Activated B cell treated with CpG ODN at 0.5 μM for 24 hours (primary cell): ENCODE measurements at regions not wholly inside any gene's neighbourhood (a gene's known extent, or its start where the extent isn't known, plus 50 kb on each side); places are given as distances from the start of the nearest gene placed in this dataset.

Experiments used
- ATAC-seq: fragments of 200-7000 bp; cut with Tn5 transposase; one replicate; pipeline ENCODE4 v1.10.0; 2021; ENCODE audit warnings: low read depth, mild to moderate bottlenecking, moderate library complexity
- CTCF ChIA-PET: fragments of 350-600 bp; sonication (Branson Sonifier 250); formaldehyde crosslinking; loops from one replicate; lab custom pipeline; 2021; ENCODE audit warnings: antibody characterized with exemption; lab: Charles Lee
- POLR2A ChIA-PET: fragments of 350-600 bp; sonication (Branson Sonifier 250); formaldehyde crosslinking; loops from one replicate; lab custom pipeline; 2021; ENCODE audit warnings: antibody characterized with exemption; lab: Charles Lee
- DNase-seq: peaks from one replicate; pipeline ENCODE4 v3.0.0; 2022
- H3K27ac Mint-ChIP-seq: one replicate; pipeline ENCODE4 v1.8.0; 2020; ENCODE audit warnings: mixed read lengths
- H3K27me3 Mint-ChIP-seq: one replicate; pipeline ENCODE4 v1.8.0; 2021; ENCODE audit warnings: mixed read lengths
- H3K36me3 Mint-ChIP-seq: one replicate; pipeline ENCODE4 v1.8.0; 2021; ENCODE audit warnings: low read depth, mixed read lengths
- H3K4me1 Mint-ChIP-seq: one replicate; pipeline ENCODE4 v1.8.0; 2021; ENCODE audit warnings: mixed read lengths
- H3K4me3 Mint-ChIP-seq: one replicate; pipeline ENCODE4 v1.8.0; 2020; ENCODE audit warnings: mild to moderate bottlenecking, mixed read lengths
- H3K9me3 Mint-ChIP-seq: one replicate; pipeline ENCODE4 v1.8.0; 2020; ENCODE audit warnings: mixed read lengths
- intact Hi-C: fragments of 100-400 bp; cut with micrococcal nuclease; formaldehyde crosslinking; loops from one replicate; pipeline ENCODE4 v1.15.1; 2024
- TF ChIP-seq, protein P1 (sequence below): fragments of 200-600 bp; IDR thresholded peaks from one replicate; pipeline ENCODE4 v1.8.0; 2022; ENCODE audit warnings: antibody characterized with exemption, mild to moderate bottlenecking

DNA sequence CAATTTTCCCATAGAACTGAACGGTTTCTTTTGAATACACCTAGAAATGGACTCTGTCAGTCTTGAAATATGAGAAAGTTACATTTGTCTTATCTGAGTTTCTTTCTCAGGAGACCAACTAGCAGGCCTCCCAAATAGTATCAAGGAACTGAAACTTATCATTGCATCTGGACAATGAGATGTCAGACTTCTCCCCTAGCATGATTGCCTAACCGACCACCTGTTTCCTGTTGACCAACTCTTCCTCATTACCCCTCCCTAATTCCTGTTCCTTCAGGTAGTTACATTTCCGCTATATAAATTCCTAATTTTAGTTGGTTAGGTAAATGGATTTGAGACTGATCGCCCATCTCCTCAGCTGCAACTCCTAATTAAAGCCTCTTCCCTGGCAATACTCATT is 1587.3 kb downstream of the NCAM2 start:
- DNase-seq (no peak), ATAC-seq (no peak)
- no peak overlapping the region for H3K27ac Mint-ChIP-seq
- ChIA-PET CTCF (no interaction called here), POLR2A (no interaction called here)
- TF ChIP-seq, protein P1, sequence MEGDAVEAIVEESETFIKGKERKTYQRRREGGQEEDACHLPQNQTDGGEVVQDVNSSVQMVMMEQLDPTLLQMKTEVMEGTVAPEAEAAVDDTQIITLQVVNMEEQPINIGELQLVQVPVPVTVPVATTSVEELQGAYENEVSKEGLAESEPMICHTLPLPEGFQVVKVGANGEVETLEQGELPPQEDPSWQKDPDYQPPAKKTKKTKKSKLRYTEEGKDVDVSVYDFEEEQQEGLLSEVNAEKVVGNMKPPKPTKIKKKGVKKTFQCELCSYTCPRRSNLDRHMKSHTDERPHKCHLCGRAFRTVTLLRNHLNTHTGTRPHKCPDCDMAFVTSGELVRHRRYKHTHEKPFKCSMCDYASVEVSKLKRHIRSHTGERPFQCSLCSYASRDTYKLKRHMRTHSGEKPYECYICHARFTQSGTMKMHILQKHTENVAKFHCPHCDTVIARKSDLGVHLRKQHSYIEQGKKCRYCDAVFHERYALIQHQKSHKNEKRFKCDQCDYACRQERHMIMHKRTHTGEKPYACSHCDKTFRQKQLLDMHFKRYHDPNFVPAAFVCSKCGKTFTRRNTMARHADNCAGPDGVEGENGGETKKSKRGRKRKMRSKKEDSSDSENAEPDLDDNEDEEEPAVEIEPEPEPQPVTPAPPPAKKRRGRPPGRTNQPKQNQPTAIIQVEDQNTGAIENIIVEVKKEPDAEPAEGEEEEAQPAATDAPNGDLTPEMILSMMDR: no peak
- intact Hi-C loops: no loop called here
- no peaks in the 10 kb centered on the region for H3K27me3 Mint-ChIP-seq
- H3K9me3 Mint-ChIP-seq: peaks cover 4% of the 10 kb centered on the region
- peaks cover 4% of the 10 kb centered on the region for H3K4me1 Mint-ChIP-seq
- H3K4me3 Mint-ChIP-seq: no peak overlapping the region
- no peaks in the 10 kb centered on the region for H3K36me3 Mint-ChIP-seq

DNA sequence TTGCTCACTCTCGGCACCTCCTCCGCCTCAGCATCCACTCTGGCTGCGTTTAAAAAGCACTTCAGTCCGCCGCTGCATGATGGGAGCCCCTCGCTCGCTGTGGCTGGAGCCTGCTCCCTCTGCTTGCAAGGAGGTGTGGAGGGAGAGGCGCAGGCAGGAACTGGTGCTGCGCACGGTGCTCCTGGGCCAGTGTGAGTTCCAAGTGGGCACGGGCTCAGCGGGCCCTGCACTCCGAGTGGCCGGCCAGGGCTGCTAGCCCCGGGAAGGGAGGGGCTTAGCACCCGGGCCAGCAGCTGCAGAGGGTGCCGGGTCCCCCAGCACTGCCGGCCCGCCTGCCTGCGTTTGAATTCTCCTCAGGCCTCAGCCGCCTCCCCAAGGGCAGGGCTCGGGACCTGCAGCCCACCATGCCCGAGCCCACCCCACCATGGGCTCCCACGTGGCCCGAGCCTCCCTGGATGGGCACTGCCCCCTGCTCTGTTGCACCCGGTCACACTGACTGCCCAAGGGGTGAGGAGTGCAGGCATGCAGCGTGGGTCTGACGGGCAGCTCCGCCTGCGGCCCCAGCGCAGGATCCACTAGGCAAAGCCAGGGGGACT is 1599.5 kb downstream of the NCAM2 start:
- POLR2A ChIA-PET: no interaction called here
- Mint-ChIP-seq H3K27me3 (no peaks in the 10 kb centered on the region), H3K4me1 (no peaks in the 10 kb centered on the region), H3K36me3 (no peaks in the 10 kb centered on the region), H3K4me3 (no peak overlapping the region), H3K9me3 (peaks cover 16% of the 10 kb centered on the region), H3K27ac (no peak overlapping the region)
- intact Hi-C loops: no loop called here
- TF ChIP-seq, protein P1: no peak
- no peak for ATAC-seq
- DNase-seq: no peak
- CTCF ChIA-PET: no interaction called here

DNA sequence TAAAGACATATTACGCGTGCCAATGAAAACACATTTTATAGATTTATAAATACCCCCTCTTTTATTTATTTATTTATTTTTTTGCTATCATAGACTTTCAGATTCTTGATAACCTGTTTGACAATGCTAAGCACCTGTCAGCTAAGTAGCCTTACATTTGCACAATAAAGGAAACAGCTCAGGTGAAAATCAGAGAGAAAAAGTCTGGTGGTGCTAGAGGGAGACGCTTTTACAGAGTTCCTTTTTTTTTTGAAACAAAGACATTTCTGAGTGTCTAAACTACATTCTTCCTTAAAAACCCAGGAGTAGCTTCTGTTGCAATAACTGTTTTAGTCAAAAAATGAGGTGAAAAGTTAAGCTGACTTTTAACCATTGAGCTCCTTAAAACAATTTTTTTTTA is 1611.6 kb downstream of the NCAM2 start:
- ATAC-seq (no peak), DNase-seq (no peak)
- H3K27me3 Mint-ChIP-seq: no peaks in the 10 kb centered on the region
- H3K27ac Mint-ChIP-seq: no peak overlapping the region
- ChIA-PET POLR2A (interaction anchor here (0.6 kb wide), 1 partner anchor 477 kb away, joined by 4 read pairs; no protein-coding TSS in a partner anchor), CTCF (no interaction called here)
- intact Hi-C loops: no loop called here
- H3K9me3 Mint-ChIP-seq: peaks cover 3% of the 10 kb centered on the region
- no peaks in the 10 kb centered on the region for H3K4me1 Mint-ChIP-seq
- TF ChIP-seq, protein P1: no peak
- no peaks in the 10 kb centered on the region for H3K36me3 Mint-ChIP-seq
- H3K4me3 Mint-ChIP-seq: no peak overlapping the region

DNA sequence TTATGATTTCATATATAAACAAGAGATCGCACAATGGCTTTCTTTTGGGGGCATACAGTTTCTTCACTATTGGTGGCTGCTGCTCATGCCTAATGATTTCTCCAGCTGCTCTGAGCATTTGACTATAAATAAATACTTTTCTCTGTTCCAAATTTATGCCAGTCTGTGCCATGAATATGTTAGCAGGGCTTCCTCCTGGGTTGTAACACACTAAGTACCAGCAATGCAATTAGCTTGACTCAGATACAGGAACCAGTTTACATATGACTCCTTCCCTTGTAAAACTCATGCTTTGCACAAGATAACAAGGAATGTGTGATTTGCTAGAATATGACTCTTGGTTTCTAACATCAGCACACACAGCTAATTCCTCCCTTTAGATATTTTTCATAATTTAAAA is 1629.7 kb downstream of the NCAM2 start:
- Mint-ChIP-seq H3K36me3 (no peaks in the 10 kb centered on the region), H3K9me3 (no peaks in the 10 kb centered on the region), H3K4me3 (no peak overlapping the region), H3K27ac (no peak overlapping the region), H3K4me1 (no peaks in the 10 kb centered on the region), H3K27me3 (no peaks in the 10 kb centered on the region)
- POLR2A ChIA-PET: no interaction called here
- DNase-seq: no peak
- TF ChIP-seq, protein P1: no peak
- ATAC-seq: no peak
- CTCF ChIA-PET: no interaction called here
- intact Hi-C loops: no loop called here

DNA sequence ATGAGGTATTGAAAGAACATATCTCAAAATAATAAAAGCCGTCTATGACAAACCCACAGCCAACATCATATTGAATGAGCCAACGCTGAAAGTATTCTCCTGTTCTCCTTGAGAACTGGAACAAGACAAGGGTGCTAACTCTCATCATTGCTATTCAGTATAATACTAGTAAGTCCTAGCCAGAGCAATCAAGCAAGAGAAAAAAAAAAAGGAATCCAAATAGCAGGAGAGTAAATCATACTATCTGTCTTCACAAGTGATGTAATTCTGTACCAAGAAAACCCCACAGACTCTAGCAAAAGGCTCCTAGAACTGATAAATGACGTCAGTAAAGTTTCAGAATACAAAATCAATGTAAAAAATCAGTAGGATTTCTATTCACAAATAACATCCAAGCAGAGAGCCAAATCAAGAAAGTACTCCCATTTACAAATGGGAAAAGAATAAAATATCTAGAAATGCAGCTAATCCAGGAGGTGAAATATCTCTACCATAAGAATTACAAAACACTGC is 1632.8 kb downstream of the NCAM2 start:
- TF ChIP-seq, protein P1: no peak
- DNase-seq: no peak
- intact Hi-C loops: no loop called here
- Mint-ChIP-seq H3K4me1 (no peaks in the 10 kb centered on the region), H3K27ac (no peak overlapping the region), H3K9me3 (no peaks in the 10 kb centered on the region), H3K4me3 (no peak overlapping the region), H3K36me3 (no peaks in the 10 kb centered on the region), H3K27me3 (no peaks in the 10 kb centered on the region)
- ATAC-seq: no peak
- ChIA-PET CTCF (no interaction called here), POLR2A (no interaction called here)
